HG03558 (cell line): ENCODE measurements at regions not wholly inside any gene's neighbourhood (a gene's known extent, or its start where the extent isn't known, plus 50 kb on each side); places are given as distances from the start of the nearest gene placed in this dataset.
"Not testable (repeated sequence)": the region's sequence is repeated elsewhere in the genome, so short reads cannot be mapped to it uniquely, and the experiment has no call there.

ENCODE experiments used
- ATAC-seq: cut with Tn5 transposase; IDR thresholded peaks from one replicate; pipeline ENCODE4 v1.9.1; 2021; ENCODE audit warnings: moderate number of reproducible peaks; ENCODE audit not compliant: unreplicated experiment; ENCODE audit errors: extremely low read depth

- not testable (repeated sequence) for ATAC-seq
These were observed 190.9 kb downstream of the MBL2 start for GRCh38 chr10:52581636-52582035.

DNA sequence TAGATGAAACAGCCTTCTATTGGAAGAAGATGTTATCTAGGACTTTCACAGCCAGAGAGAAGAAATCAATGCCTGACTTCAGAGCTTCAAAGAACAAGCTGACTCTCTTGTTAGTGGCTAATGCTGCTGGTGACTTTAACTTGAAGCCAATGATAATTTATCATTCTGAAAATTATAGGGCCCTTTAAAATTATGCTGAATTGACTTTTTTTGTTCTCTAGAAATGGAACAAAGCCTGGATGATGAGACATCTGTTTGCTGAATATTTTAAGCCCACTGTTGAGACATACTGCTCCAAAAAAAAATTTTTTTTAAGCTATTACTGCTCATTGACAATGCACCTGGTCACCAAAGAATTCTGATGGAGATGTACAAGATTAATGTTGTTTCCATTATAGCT, 189.2 kb downstream of the MBL2 start:
- ATAC-seq: no peak

GRCh38 chr10:52586710-52587109, 185.9 kb downstream of the MBL2 start:
- ATAC-seq: no peak

DNA sequence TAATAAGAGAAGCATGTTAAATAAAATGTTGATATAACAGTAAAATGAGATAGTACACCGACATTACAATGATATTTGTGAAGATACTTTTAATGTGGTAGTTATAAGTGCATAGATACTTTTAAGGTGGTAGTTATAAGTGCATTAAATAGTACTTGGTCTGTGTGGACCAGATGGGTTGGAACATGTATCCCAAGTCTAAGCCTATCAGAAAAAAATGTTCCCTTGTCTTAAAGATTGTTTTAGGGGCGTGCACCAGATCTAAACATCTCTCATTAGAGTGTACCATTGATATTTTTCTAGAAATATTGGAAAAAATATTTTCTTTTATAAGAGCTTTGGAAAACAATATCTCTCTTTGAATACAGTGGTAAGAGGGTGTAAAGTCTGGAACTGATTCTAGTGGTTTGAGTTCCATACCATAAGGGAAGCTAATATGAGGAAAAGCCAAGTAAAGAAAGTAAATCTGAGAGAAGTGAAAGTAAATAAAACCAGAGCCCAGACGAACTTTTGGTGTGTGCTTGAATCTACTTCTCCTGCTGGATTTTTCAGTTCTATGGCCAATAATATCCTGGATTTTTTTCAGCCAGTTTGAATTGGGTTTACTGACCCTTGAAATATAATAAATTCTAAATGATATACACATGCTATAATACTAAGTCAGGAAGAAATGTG, 175.3 kb downstream of the MBL2 start:
- ATAC-seq: no peak

DNA sequence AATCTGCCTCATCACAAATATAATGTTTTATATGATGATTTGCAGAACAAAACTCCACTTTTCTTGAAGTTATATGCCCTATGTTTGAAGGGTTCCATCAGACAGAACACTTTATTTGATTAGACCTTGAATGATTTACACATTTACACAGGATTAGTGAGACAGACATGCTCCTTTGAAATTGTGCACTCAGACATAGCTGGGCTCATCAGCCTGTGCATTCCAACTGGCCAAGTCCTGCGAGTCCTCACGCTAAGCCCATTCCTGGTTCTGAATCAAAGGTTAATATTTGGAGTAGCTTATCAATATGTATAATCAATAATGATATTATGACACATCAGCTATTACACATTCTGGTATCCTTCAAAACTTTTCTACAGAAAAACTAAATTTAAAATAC, 173.6 kb downstream of the MBL2 start:
- no peak for ATAC-seq

DNA sequence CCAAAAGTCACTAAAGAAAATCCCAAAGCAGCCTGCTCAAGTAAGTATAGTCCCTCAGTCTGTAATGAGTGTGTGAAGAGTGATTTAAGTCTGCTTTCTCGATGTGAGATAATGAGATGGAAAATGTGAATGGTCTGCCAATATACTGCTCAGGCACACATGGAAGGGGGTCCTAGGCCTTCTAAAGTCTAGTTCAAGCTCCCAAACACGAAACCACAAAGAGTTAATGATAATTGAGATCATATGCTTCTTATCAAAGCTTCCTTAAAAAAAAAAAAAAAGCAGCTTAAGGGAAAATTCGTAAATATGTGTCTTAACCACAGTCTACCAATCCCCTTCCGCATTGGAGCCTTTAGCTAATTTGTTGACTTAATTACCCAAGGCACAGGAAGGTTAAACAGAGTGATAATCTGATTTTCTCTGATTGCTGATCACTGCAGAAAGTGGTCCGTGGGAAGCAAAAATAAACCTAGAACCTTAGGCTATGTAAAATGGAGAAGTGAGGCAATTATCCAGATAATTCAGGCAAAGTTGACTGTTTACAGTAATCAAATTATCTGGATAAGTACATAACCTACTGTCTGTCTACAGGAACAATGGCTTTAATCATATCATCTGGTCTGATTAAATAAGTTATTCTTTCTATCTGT, 172.9 kb downstream of the MBL2 start:
- no peak for ATAC-seq

- not testable (repeated sequence) for ATAC-seq
These were observed 168.5 kb downstream of the MBL2 start for GRCh38 chr10:52604131-52604530.

DNA sequence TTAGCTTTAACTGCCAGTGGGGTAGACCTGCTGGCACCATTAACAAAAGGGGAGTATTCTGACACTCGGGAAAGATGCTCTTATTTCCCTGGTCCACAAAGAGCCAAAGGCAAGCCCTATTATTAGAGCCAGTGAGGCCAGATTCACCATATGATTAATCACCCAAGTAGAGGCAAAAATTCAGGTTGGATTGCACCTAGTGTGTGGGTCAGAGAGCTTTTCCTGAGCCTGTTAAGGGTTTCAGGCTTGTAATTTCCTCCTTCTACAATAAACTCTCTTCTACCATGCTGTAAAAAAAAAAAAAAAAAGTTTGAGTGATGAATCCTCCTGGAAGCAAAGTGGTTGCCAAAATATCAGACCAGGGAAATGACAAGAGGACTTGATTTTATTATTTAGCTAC, 163.5 kb downstream of the MBL2 start:
- ATAC-seq: no peak

DNA sequence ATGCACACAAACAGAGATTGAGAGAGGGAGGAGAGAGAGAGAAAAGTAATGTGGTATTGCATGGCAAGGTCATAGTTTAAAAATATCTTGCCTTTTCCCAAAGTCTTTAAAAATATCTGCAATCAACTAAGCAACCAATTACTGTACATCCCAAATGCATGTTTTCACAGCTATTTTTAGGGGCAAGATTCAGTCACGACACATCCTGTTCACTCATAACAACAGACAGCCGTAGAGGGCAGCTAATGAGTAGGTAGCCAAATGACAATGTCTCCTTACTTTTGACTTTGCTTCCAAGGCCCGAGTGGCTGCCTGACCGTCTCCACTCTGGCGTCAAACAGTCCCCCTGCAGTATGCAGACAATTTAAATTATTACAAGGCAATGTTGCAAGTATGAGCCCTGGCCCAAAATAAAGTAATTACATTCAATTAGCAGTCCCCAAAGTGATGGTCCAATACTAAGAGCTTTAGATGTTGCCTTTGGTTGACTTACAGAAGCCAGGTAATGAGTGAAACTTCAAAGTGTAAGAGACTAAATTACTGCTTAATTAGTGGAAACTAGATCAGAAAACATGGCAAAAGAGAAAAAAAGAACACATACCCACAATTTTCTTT, 162.9 kb downstream of the MBL2 start:
- ATAC-seq: no peak

DNA sequence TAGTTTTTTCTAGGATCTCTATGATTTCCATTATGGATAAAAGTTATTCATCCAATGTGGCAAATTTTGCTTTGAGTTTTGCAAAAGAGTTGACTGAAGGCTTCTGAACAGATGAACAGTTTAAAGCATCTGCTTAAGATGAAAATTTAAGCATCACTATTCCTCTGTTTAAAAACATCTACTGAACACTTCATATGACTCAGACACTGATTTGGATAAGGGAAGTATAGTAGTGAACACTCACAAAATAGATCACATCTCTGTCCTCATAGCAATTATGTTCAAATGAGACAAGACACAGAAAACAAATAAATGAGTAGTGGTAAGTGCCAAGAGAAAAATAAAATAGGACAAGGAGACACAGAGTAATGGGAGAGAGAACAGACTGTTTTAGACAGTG, 157.3 kb downstream of the MBL2 start:
- ATAC-seq: no peak

GRCh38 chr10:52615756-52616394, 156.7 kb downstream of the MBL2 start:
- no peak for ATAC-seq

DNA sequence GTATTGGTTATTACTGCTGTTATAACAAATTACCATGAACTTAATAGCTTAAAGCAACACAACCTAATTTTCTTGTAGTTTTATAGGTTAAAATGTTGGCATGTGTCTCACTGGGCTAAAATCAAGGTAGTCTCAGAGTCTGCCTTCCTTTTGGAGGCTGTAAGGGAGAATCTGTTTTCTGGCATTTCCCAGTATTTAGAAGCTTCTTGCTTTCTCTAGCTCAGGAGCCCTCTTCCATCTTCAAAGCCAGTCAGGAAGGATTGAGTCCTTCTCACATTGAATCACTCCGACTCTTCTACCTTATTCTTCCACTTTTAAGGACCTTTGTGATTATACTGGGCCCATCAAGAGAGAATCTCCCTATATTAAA, 156.2 kb downstream of the MBL2 start:
- no peak for ATAC-seq

- ATAC-seq: no peak
These were observed 155.2 kb downstream of the MBL2 start for GRCh38 chr10:52617346-52617745.

DNA sequence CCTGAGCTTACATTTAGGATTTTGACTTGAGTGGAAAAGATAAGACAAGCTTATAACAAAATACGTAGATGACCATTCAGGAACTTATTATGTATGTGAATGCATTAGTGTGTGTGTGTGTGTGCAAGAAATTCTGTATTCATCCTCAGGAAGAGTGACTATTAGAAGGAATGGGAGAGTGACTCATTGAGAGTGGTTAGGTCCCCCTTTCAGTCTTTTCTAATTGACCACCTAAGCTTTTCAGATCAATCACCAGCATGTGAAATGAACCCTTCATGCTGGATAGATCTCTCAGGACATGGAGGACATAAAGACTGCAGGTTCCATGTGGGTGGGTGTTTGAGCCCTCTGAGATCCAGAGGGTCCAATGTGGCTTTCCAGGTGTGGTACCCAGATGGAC, 153.5 kb downstream of the MBL2 start:
- no peak for ATAC-seq

DNA sequence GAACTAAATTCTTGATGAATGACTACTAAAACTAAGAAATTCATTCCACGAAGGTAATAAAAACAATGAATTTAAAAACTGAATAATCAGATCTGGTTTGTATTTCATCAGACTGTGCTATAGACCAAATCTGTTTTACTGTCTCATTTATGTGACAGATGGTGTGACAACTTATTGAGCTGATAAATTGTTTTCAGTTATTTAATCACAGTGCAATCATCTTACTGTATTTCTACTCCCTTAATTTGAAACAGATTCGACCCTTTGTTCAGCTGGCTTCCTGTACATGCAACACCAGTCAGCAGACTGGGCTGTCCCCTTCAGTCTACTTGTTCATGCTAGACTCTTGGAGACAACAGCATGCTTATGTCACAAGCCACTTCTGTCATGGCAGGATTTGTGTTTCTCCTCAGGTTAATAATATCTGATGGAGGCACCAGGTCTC, 150.9 kb downstream of the MBL2 start:
- no peak for ATAC-seq

- ATAC-seq: no peak
These were observed 148.8 kb downstream of the MBL2 start for GRCh38 chr10:52623761-52624160.

DNA sequence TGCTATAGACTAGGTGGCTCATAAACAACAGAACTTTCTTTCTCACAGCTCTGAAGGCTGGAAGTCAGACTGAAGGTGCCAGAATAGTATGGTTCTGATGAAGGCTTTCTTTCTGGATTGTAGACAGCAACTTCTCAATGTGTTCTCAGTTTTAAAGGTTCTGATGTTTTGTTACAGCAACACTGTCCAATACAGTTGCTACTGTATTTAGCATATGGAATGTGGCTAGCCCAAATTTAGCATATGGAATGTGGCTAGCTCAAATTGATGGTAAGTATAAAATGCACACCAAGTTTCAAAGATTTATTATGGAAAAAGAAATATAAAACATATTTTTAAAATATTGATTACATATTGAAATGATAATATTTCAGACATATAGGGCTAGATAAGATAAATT, 145.3 kb downstream of the MBL2 start:
- ATAC-seq: no peak

- ATAC-seq: no peak
These were observed 141.4 kb downstream of the MBL2 start for GRCh38 chr10:52631146-52631545.

GRCh38 chr10:52631648-52632047, 140.9 kb downstream of the MBL2 start:
- no peak for ATAC-seq

DNA sequence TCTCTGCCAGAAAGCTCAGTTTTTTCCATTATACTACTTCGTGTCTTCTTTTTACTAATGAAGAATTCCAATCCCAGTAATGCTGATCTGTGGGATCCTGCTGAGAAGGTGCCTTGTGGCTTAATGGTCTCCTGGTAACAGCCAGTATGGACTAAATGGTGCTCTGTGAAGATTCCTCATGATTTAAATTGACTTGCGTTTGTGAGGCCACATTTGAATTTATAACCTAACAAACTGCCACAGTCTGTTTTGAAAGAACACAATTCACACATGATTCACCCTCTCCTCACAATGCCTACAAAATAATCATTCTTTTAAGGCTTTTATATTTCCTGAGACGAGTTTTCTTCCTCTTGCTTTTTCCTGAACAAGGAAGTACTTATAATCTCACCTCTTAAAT, 140.0 kb downstream of the MBL2 start:
- ATAC-seq: no peak

DNA sequence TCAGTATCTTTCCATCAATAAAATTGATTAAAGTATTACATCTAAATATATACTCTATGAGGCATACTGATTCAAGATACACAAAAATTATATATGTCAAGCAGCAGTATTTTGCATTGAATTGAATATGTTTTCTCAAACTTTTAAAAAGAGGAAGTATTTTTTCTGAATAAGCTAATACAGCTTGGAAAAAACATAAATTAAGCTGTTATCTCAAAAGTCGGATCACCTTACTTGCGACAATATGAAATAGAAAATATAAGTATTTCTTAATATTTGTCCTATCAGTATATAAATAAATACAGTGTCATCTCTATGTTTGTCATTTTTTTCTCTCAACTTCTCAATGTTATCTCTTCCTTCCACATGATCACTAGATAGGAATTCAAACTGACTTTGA, 139.3 kb downstream of the MBL2 start:
- ATAC-seq: no peak
